DND-41 (cell line): ENCODE measurements at regions not wholly inside any gene's neighbourhood (a gene's known extent, or its start where the extent isn't known, plus 50 kb on each side); places are given as distances from the start of the nearest gene placed in this dataset.
A peak's percentile ranks its signal among the peaks of the same experiment; 100 is the strongest.

Experiments
- ATAC-seq: fragments of 200-7000 bp; cut with Tn5 transposase; 3 replicates; pipeline ENCODE4 v1.9.1; 2021; ENCODE audit warnings: low read depth; ENCODE audit not compliant: insufficient read depth
- DNase-seq: peaks from one replicate; pipeline ENCODE4 v3.0.0-alpha.2; 2020
- H2AFZ ChIP-seq: 2 replicates; pipeline ENCODE4 v1.6.0; 2012; ENCODE audit warnings: low read depth, low read length
- H3K27ac ChIP-seq: 2 replicates; pipeline ENCODE4 v1.5.1; 2012; ENCODE audit warnings: low read length, inconsistent platforms
- H3K27me3 ChIP-seq: fragments of 200-600 bp; sonication (generic); 2 replicates; pipeline ENCODE4 v1.6.0; 2012; ENCODE audit warnings: low read length, mild to moderate bottlenecking, inconsistent platforms; ENCODE audit not compliant: insufficient read depth, poor library complexity
- H3K36me3 ChIP-seq: 2 replicates; pipeline ENCODE4 v1.5.1; 2012; ENCODE audit warnings: low read length, inconsistent platforms; ENCODE audit not compliant: insufficient read depth
- H3K4me1 ChIP-seq: 2 replicates; pipeline ENCODE4 v1.5.1; 2012; ENCODE audit warnings: mild to moderate bottlenecking, low read length; ENCODE audit not compliant: insufficient read depth
- H3K4me2 ChIP-seq: 2 replicates; pipeline ENCODE4 v1.6.0; 2012; ENCODE audit warnings: mild to moderate bottlenecking, moderate library complexity, low read length, inconsistent platforms; ENCODE audit not compliant: insufficient read depth
- H3K4me3 ChIP-seq, 2 experiments: fragments of 200-600 bp in 1 of 2; shearing (Covaris generic) in 1 of 2; 2 replicates each; pipeline ENCODE4 v1.5.1; 2012 to 2016; ENCODE audit warnings: inconsistent platforms in 2 of 2, low read length in 2 of 2, mild to moderate bottlenecking in 2 of 2, low read depth in 1 of 2, moderate library complexity in 1 of 2
- H3K79me2 ChIP-seq: 2 replicates; pipeline ENCODE4 v1.6.0; 2012; ENCODE audit warnings: low read length, inconsistent platforms; ENCODE audit not compliant: insufficient read depth
- H3K9ac ChIP-seq: 2 replicates; pipeline ENCODE4 v1.6.0; 2012; ENCODE audit warnings: low read depth, mild to moderate bottlenecking, inconsistent platforms, low read length, moderate library complexity
- H3K9me3 ChIP-seq: 2 replicates; pipeline ENCODE4 v1.5.1; 2012; ENCODE audit warnings: low read length, moderate library complexity, mild to moderate bottlenecking, inconsistent platforms; ENCODE audit not compliant: insufficient read depth, severe bottlenecking
- H4K20me1 ChIP-seq: 2 replicates; pipeline ENCODE4 v1.6.0; 2012; ENCODE audit warnings: low read length; ENCODE audit not compliant: insufficient read depth
- EZH2 ChIP-seq: IDR thresholded peaks from 3 replicates; pipeline ENCODE4 v1.6.1; 2012; ENCODE audit warnings: borderline replicate concordance, low read depth, mild to moderate bottlenecking, moderate library complexity, low read length, inconsistent platforms; ENCODE audit not compliant: severe bottlenecking
- TF ChIP-seq, protein P1 (sequence below): IDR thresholded peaks from 2 replicates; pipeline ENCODE4 v1.5.1; 2012; ENCODE audit warnings: borderline replicate concordance, low read length, moderate library complexity, mild to moderate bottlenecking; ENCODE audit not compliant: poor library complexity, severe bottlenecking; ENCODE audit errors: extremely low read depth

DNA sequence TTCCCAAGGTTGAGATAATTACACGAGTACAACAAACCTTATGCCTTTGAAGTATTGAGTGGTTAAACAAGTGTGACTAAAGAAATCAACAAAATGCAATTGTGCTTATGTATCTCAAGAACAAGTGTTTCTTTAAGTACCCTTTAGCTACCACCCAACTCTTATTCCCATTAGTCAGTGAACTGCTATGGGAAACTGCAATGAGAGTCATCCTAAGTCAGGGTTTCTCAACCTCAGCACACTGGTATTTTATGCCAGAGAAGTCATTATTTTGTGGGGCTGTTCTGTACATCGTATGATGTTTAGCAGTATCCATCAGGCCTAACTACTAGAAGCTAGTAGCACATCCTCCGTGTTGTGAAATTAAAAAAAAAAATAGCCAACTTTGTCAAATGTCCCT lies 549.1 kb upstream of the BOD1L1 start:
- Histone ChIP-seq H3K9me3 (no peaks in the 10 kb centered on the region), H3K27ac (no peak overlapping the region), H3K4me3 (no peak overlapping the region), H4K20me1 (no peaks in the 10 kb centered on the region), H3K36me3 (no peaks in the 10 kb centered on the region), H3K79me2 (no peaks in the 10 kb centered on the region), H3K27me3 (no peaks in the 10 kb centered on the region), H3K4me1 (no peaks in the 10 kb centered on the region), H3K9ac (no peak overlapping the region), H2AFZ (no peak overlapping the region), H3K4me2 (no peak overlapping the region)
- TF ChIP-seq EZH2, result no peak
- TF ChIP-seq, protein P1, sequence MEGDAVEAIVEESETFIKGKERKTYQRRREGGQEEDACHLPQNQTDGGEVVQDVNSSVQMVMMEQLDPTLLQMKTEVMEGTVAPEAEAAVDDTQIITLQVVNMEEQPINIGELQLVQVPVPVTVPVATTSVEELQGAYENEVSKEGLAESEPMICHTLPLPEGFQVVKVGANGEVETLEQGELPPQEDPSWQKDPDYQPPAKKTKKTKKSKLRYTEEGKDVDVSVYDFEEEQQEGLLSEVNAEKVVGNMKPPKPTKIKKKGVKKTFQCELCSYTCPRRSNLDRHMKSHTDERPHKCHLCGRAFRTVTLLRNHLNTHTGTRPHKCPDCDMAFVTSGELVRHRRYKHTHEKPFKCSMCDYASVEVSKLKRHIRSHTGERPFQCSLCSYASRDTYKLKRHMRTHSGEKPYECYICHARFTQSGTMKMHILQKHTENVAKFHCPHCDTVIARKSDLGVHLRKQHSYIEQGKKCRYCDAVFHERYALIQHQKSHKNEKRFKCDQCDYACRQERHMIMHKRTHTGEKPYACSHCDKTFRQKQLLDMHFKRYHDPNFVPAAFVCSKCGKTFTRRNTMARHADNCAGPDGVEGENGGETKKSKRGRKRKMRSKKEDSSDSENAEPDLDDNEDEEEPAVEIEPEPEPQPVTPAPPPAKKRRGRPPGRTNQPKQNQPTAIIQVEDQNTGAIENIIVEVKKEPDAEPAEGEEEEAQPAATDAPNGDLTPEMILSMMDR, result no peak
- ATAC-seq (no peak), DNase-seq (no peak)

DNA sequence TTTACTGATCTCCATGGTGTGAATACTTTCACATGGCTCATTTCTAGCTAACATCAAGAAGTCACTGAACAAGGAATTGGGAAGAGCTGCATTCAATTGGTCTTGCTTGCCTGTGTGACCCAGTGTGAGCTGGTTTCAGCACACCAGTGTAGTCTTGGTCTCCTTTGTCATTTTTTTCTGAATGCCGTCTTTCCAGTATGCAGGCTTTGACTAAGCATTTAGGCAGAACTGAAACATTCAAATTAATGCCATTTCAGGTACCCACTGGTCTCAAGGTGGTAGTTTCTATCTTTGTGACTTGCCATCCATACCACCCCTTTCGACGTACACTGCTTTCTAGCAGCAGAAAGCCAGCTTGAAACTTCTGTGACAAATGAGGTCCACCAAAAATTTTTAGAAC lies 550.5 kb upstream of the BOD1L1 start:
- Histone ChIP-seq H3K4me3 (no peak overlapping the region), H3K9ac (no peak overlapping the region), H4K20me1 (no peaks in the 10 kb centered on the region), H3K79me2 (no peaks in the 10 kb centered on the region), H3K27ac (no peak overlapping the region), H3K36me3 (no peaks in the 10 kb centered on the region), H2AFZ (no peak overlapping the region), H3K4me2 (no peak overlapping the region), H3K9me3 (no peaks in the 10 kb centered on the region), H3K4me1 (no peaks in the 10 kb centered on the region), H3K27me3 (no peaks in the 10 kb centered on the region)
- no peak for TF ChIP-seq EZH2
- TF ChIP-seq, protein P1, result no peak
- DNase-seq, result no peak
- no peak for ATAC-seq

DNA sequence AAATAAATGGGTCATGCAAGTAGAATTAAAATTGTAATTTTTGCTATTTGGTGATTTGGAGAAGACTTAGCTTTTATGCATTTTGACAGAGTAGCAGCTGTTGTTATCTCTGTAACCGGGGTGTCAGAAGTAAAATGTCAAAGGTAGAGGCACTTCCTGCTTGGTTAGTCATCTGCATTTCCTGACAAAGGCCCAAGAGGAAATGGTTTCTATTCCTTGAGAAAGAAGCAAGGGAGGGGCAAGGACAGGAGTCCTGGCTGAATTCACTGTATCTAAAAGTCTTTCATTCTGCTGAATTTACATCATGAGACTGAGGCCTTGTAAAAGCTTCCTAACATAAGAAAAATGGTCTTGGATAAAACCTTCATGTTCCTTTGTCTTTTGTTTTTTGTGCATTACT lies 550.9 kb upstream of the BOD1L1 start:
- H4K20me1 ChIP-seq, result no peaks in the 10 kb centered on the region
- H3K36me3 ChIP-seq, result no peaks in the 10 kb centered on the region
- TF ChIP-seq, protein P1, result no peak
- TF ChIP-seq EZH2, result no peak
- no peak overlapping the region for H3K9ac ChIP-seq
- H3K4me1 ChIP-seq, result no peaks in the 10 kb centered on the region
- no peaks in the 10 kb centered on the region for H3K79me2 ChIP-seq
- no peak overlapping the region for H2AFZ ChIP-seq
- H3K27me3 ChIP-seq, result no peaks in the 10 kb centered on the region
- no peak for DNase-seq
- ATAC-seq, result peak; percentile 80
- no peak overlapping the region for H3K27ac ChIP-seq
- H3K9me3 ChIP-seq, result no peaks in the 10 kb centered on the region
- no peak overlapping the region for H3K4me2 ChIP-seq
- H3K4me3 ChIP-seq, result no peak overlapping the region

DNA sequence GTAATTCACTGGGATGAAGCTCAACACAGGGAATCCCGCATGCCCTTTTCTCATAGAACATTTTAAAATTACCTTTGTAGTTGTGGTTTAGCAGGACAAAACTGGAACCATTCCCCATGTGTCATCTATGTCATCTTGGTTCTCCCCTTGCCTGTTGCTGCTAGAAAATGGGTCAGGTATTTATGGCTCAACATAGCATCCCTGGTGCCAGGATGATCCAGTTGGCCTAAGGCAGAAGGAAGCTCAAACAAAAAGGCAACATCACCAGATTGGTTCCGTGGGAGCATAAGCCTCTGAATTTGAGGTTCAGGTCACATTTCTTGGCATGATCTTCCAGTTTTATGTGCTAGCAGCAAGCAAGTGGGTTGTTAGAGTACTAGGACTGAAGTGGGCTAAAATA lies 552.6 kb upstream of the BOD1L1 start:
- no peak overlapping the region for H3K9ac ChIP-seq
- no peak overlapping the region for H2AFZ ChIP-seq
- DNase-seq, result no peak
- no peaks in the 10 kb centered on the region for H3K27me3 ChIP-seq
- no peaks in the 10 kb centered on the region for H4K20me1 ChIP-seq
- no peak for ATAC-seq
- no peak overlapping the region for H3K4me2 ChIP-seq
- no peaks in the 10 kb centered on the region for H3K79me2 ChIP-seq
- TF ChIP-seq, protein P1, result no peak
- no peak for TF ChIP-seq EZH2
- no peaks in the 10 kb centered on the region for H3K4me1 ChIP-seq
- H3K36me3 ChIP-seq, result no peaks in the 10 kb centered on the region
- H3K27ac ChIP-seq, result no peak overlapping the region
- no peak overlapping the region for H3K4me3 ChIP-seq
- no peaks in the 10 kb centered on the region for H3K9me3 ChIP-seq
